RWPE2 (cell line): ENCODE measurements at regions not wholly inside any gene's neighbourhood (a gene's known extent, or its start where the extent isn't known, plus 50 kb on each side); places are given as distances from the start of the nearest gene placed in this dataset.

Source experiments
- ATAC-seq: fragments of 200-7000 bp; cut with Tn5 transposase; 3 replicates; pipeline ENCODE4 v1.9.1; 2021; ENCODE audit warnings: low read depth
- DNase-seq: peaks from one replicate; pipeline ENCODE4 v3.0.0-alpha.2; 2020; ENCODE audit warnings: low spot score
- H3K27ac ChIP-seq: fragments of 450-650 bp; 2 replicates; pipeline ENCODE4 v1.5.1; 2017; ENCODE audit warnings: mild to moderate bottlenecking; ENCODE audit not compliant: poor library complexity, severe bottlenecking
- H3K27me3 ChIP-seq: fragments of 250-450 bp; sonication (Bioruptor Pico); 2 replicates; pipeline ENCODE4 v1.5.1; 2021; ENCODE audit warnings: mild to moderate bottlenecking, moderate library complexity; ENCODE audit not compliant: insufficient read depth, poor library complexity, severe bottlenecking
- H3K36me3 ChIP-seq: fragments of 250-450 bp; sonication (Bioruptor Pico); 2 replicates; pipeline ENCODE4 v1.5.1; 2020; ENCODE audit warnings: low read depth, mild to moderate bottlenecking, moderate library complexity
- H3K4me1 ChIP-seq: fragments of 250-450 bp; sonication (Bioruptor Pico); 2 replicates; pipeline ENCODE4 v1.5.1; 2021; ENCODE audit warnings: mild to moderate bottlenecking, moderate library complexity; ENCODE audit not compliant: insufficient read depth, poor library complexity, severe bottlenecking
- H3K4me3 ChIP-seq: fragments of 250-450 bp; sonication (Bioruptor Pico); 2 replicates; pipeline ENCODE4 v1.5.1; 2021; ENCODE audit warnings: mild to moderate bottlenecking, moderate library complexity; ENCODE audit not compliant: severe bottlenecking
- H3K9me3 ChIP-seq: fragments of 250-450 bp; sonication (Bioruptor Pico); 2 replicates; pipeline ENCODE4 v1.5.1; 2021; ENCODE audit warnings: mild to moderate bottlenecking, moderate library complexity; ENCODE audit not compliant: severe bottlenecking
- CTCF ChIP-seq: fragments of 450-650 bp; IDR thresholded peaks from one replicate; pipeline ENCODE4 v1.5.1; 2017; ENCODE audit warnings: mild to moderate bottlenecking, moderate library complexity; ENCODE audit not compliant: poor library complexity, severe bottlenecking

- ATAC-seq = no peak
- Histone ChIP-seq H3K4me1 (no peaks in the 10 kb centered on the region), H3K9me3 (no peaks in the 10 kb centered on the region), H3K27ac (no peak overlapping the region), H3K36me3 (no peaks in the 10 kb centered on the region), H3K4me3 (no peak overlapping the region), H3K27me3 (no peaks in the 10 kb centered on the region)
- no peak for DNase-seq
- TF ChIP-seq CTCF = no peak
These were observed 57.8 kb upstream of the ID2 start for GRCh38 chr2:8623958-8624591.

- no peak overlapping the region for H3K27ac ChIP-seq
- ATAC-seq (no peak), DNase-seq (no peak)
- no peak overlapping the region for H3K4me3 ChIP-seq
- TF ChIP-seq CTCF = no peak
- H3K27me3 ChIP-seq = no peaks in the 10 kb centered on the region
- H3K36me3 ChIP-seq = no peaks in the 10 kb centered on the region
- H3K9me3 ChIP-seq = no peaks in the 10 kb centered on the region
- no peaks in the 10 kb centered on the region for H3K4me1 ChIP-seq
These were observed 56.9 kb upstream of the ID2 start for GRCh38 chr2:8624855-8625398.

- Histone ChIP-seq H3K27ac (no peak overlapping the region), H3K27me3 (no peaks in the 10 kb centered on the region), H3K9me3 (no peaks in the 10 kb centered on the region), H3K4me1 (no peaks in the 10 kb centered on the region), H3K36me3 (no peaks in the 10 kb centered on the region), H3K4me3 (no peak overlapping the region)
- DNase-seq (no peak), ATAC-seq (no peak)
- TF ChIP-seq CTCF = no peak
These were observed 56.2 kb upstream of the ID2 start for GRCh38 chr2:8625399-8626300.

- H3K4me1 ChIP-seq = no peaks in the 10 kb centered on the region
- H3K27ac ChIP-seq = no peak overlapping the region
- H3K4me3 ChIP-seq = no peak overlapping the region
- DNase-seq = no peak
- no peak for ATAC-seq
- no peaks in the 10 kb centered on the region for H3K36me3 ChIP-seq
- TF ChIP-seq CTCF = no peak
- no peaks in the 10 kb centered on the region for H3K9me3 ChIP-seq
- H3K27me3 ChIP-seq = no peaks in the 10 kb centered on the region
These were observed 55.3 kb upstream of the ID2 start for GRCh38 chr2:8626572-8626971.
